B cell (primary cell): ENCODE measurements at regions not wholly inside any gene's neighbourhood (a gene's known extent, or its start where the extent isn't known, plus 50 kb on each side); places are given as distances from the start of the nearest gene placed in this dataset.

ENCODE experiments used
- ATAC-seq: fragments of 200-7000 bp; cut with Tn5 transposase; one replicate; pipeline ENCODE4 v1.10.0; 2021; ENCODE audit warnings: low read depth, mild to moderate bottlenecking, moderate number of reproducible peaks, moderate library complexity
- CTCF ChIA-PET: fragments of 350-600 bp; sonication (Branson Sonifier 250); formaldehyde crosslinking; loops from one replicate; lab custom pipeline; 2021; ENCODE audit warnings: antibody characterized with exemption, inconsistent platforms; lab: Charles Lee
- POLR2A ChIA-PET: fragments of 350-600 bp; sonication (Branson Sonifier 250); formaldehyde crosslinking; loops from one replicate; lab custom pipeline; 2021; ENCODE audit warnings: antibody characterized with exemption; lab: Charles Lee
- DNase-seq: peaks from one replicate; pipeline ENCODE4 v3.0.0; 2013
- H2AFZ ChIP-seq: 2 replicates; pipeline ENCODE4 v1.6.1; 2012; ENCODE audit warnings: mild to moderate bottlenecking, low read depth, low read length; ENCODE audit not compliant: insufficient read depth, poor library complexity, severe bottlenecking
- H3K27ac ChIP-seq, 2 donors: 1 replicate in 1 of 2; 2 replicates in 1 of 2; pipeline ENCODE4 v1.5.1; 2012 to 2013; ENCODE audit warnings: low read length in 2 of 2, mild to moderate bottlenecking in 2 of 2, moderate library complexity in 1 of 2
- H3K27me3 ChIP-seq, 4 experiments: fragments of 200-600 bp in 1 of 4; sonication (generic) in 1 of 4; replicated peaks in 1 of 4; 1 replicate in 2 of 4; 2 replicates in 2 of 4; pipeline versions ENCODE4 v1.6.1 to v1.7.0; 2013 to 2016; ENCODE audit warnings: low read length in 3 of 4, mild to moderate bottlenecking in 2 of 4, mixed read lengths in 1 of 4, moderate library complexity in 1 of 4; ENCODE audit not compliant: insufficient read depth in 4 of 4, control insufficient read depth in 3 of 4; ENCODE audit errors: control extremely low read depth in 1 of 4
- H3K36me3 ChIP-seq, 2 experiments: replicated peaks in 1 of 2; 1 replicate in 1 of 2; 2 replicates in 1 of 2; pipeline versions ENCODE4 v1.6.1 to v1.7.1; 2013; ENCODE audit warnings: low read length in 1 of 2; ENCODE audit not compliant: insufficient read depth in 2 of 2, control insufficient read depth in 1 of 2; ENCODE audit errors: control extremely low read depth in 1 of 2, extremely low read depth in 1 of 2
- H3K4me1 ChIP-seq, 2 donors: fragments of 200-600 bp in 1 of 2; sonication (generic) in 1 of 2; 1 replicate in 1 of 2; 2 replicates in 1 of 2; pipeline versions ENCODE4 v1.5.1 to v1.6.1; 2013 to 2017; ENCODE audit warnings: low read length in 2 of 2; ENCODE audit not compliant: control insufficient read depth in 2 of 2, insufficient read depth in 2 of 2
- H3K4me2 ChIP-seq: replicated peaks from 2 replicates; pipeline ENCODE3; 2012; ENCODE audit warnings: mild to moderate bottlenecking, low read depth, low read length; ENCODE audit not compliant: poor library complexity, severe bottlenecking
- H3K4me3 ChIP-seq, 5 experiments: fragments of 200-600 bp in 1 of 5; sonication (generic) in 1 of 5; 1 replicate in 3 of 5; 2 replicates in 2 of 5; pipeline versions ENCODE4 v1.5.1 to v1.7.0; 2011 to 2016; ENCODE audit warnings: low read length in 4 of 5, mild to moderate bottlenecking in 4 of 5, low read depth in 2 of 5, control low read depth in 1 of 5, moderate library complexity in 1 of 5; ENCODE audit not compliant: insufficient read depth in 1 of 5; ENCODE audit errors: control extremely low read depth in 1 of 5, extremely low read depth in 1 of 5
- H3K79me2 ChIP-seq: fragments of 200-600 bp; sonication (generic); one replicate; pipeline ENCODE4 v1.6.0; 2016; ENCODE audit warnings: low read length; ENCODE audit not compliant: control insufficient read depth, insufficient read depth
- H3K9ac ChIP-seq: fragments of 200-600 bp; sonication (generic); 2 replicates; pipeline ENCODE4 v1.6.1; 2017; ENCODE audit warnings: mild to moderate bottlenecking, low read length, moderate library complexity
- H3K9me3 ChIP-seq, 3 donors: one replicate each; pipeline versions ENCODE4 v1.6.1 to v1.7.1; 2013; ENCODE audit warnings: low read length in 2 of 3; ENCODE audit not compliant: control insufficient read depth in 2 of 3, insufficient read depth in 1 of 3; ENCODE audit errors: control extremely low read depth in 1 of 3
- H4K20me1 ChIP-seq: 2 replicates; pipeline ENCODE4 v1.6.0; 2012; ENCODE audit warnings: mild to moderate bottlenecking, low read length; ENCODE audit not compliant: insufficient read depth, control insufficient read depth, poor library complexity, severe bottlenecking
- H3K27ac Mint-ChIP-seq: one replicate; pipeline ENCODE4 v1.8.0; 2021; ENCODE audit warnings: mixed read lengths
- H3K27me3 Mint-ChIP-seq: one replicate; pipeline ENCODE4 v1.8.0; 2021; ENCODE audit warnings: mixed read lengths
- H3K4me1 Mint-ChIP-seq: one replicate; pipeline ENCODE4 v1.8.0; 2021; ENCODE audit warnings: mixed read lengths
- H3K4me3 Mint-ChIP-seq: one replicate; pipeline ENCODE4 v1.8.0; 2021; ENCODE audit warnings: mixed read lengths
- H3K9me3 Mint-ChIP-seq: one replicate; pipeline ENCODE4 v1.8.0; 2022; ENCODE audit warnings: mixed read lengths; ENCODE audit not compliant: insufficient read depth
- CTCF ChIP-seq: fragments of 200-600 bp; IDR thresholded peaks from one replicate; pipeline ENCODE4 v1.8.0; 2022; ENCODE audit warnings: antibody characterized with exemption, mild to moderate bottlenecking
- EZH2 ChIP-seq: IDR thresholded peaks from 2 replicates; pipeline ENCODE4 v1.6.1; 2012; ENCODE audit warnings: borderline replicate concordance, low read depth, mild to moderate bottlenecking, moderate library complexity, low read length; ENCODE audit not compliant: insufficient read depth, poor library complexity, severe bottlenecking
- WGBS: methylation state at CpG from one replicate; pipeline ENCODE4 v1.1.5; 2013; ENCODE audit warnings: missing lambda C conversion rate; ENCODE audit not compliant: insufficient coverage; 5-methylcytosine and 5-hydroxymethylcytosine counted together
- intact Hi-C: fragments of 100-400 bp; cut with micrococcal nuclease; formaldehyde crosslinking; loops from one replicate; pipeline ENCODE4 v1.10.0; 2022

- CTCF ChIA-PET: no interaction called here
- H4K20me1 ChIP-seq: no peaks in the 10 kb centered on the region
- no peak overlapping the region for H3K4me3 ChIP-seq
- intact Hi-C loops: no loop called here
- H3K27me3 ChIP-seq: no peaks in the 10 kb centered on the region
- no peak overlapping the region for H2AFZ ChIP-seq
- no peaks in the 10 kb centered on the region for H3K9me3 Mint-ChIP-seq
- H3K4me2 ChIP-seq: no peak overlapping the region
- no peak overlapping the region for H3K9ac ChIP-seq
- no peaks in the 10 kb centered on the region for H3K79me2 ChIP-seq
- no peaks in the 10 kb centered on the region for H3K4me1 ChIP-seq
- no peak for TF ChIP-seq CTCF
- TF ChIP-seq EZH2: no peak
- H3K4me3 Mint-ChIP-seq: no peak overlapping the region
- H3K27ac ChIP-seq: no peak overlapping the region
- POLR2A ChIA-PET: no interaction called here
- no peak overlapping the region for H3K27ac Mint-ChIP-seq
- H3K27me3 Mint-ChIP-seq: no peaks in the 10 kb centered on the region
- no peaks in the 10 kb centered on the region for H3K36me3 ChIP-seq
- H3K9me3 ChIP-seq: no peaks in the 10 kb centered on the region
- DNase-seq: no peak
- no peaks in the 10 kb centered on the region for H3K4me1 Mint-ChIP-seq
- ATAC-seq: no peak
Measured at GRCh38 chr2:117396161-117396560, 418.3 kb upstream of the DDX18 start.

GRCh38 chr2:117401582-117401981 is 412.9 kb upstream of the DDX18 start:
- Histone ChIP-seq H3K27me3 (no peaks in the 10 kb centered on the region), H3K9ac (no peak overlapping the region), H4K20me1 (no peaks in the 10 kb centered on the region), H3K4me1 (no peaks in the 10 kb centered on the region), H3K79me2 (no peaks in the 10 kb centered on the region), H3K9me3 (no peaks in the 10 kb centered on the region), H3K27ac (no peak overlapping the region), H2AFZ (no peak overlapping the region), H3K36me3 (no peaks in the 10 kb centered on the region), H3K4me2 (no peak overlapping the region), H3K4me3 (no peak overlapping the region)
- POLR2A ChIA-PET: no interaction called here
- no peaks in the 10 kb centered on the region for H3K27me3 Mint-ChIP-seq
- DNase-seq: no peak
- no peak overlapping the region for H3K27ac Mint-ChIP-seq
- H3K9me3 Mint-ChIP-seq: no peaks in the 10 kb centered on the region
- ATAC-seq: no peak
- intact Hi-C loops: no loop called here
- TF ChIP-seq EZH2 (no peak), CTCF (no peak)
- no peaks in the 10 kb centered on the region for H3K4me1 Mint-ChIP-seq
- CTCF ChIA-PET: no interaction called here
- no CpG with 5 or more reads among the region's 1 CpG for WGBS
- H3K4me3 Mint-ChIP-seq: no peak overlapping the region
